ENCODE measurements at regions not wholly inside any gene's neighbourhood (a gene's known extent, or its start where the extent isn't known, plus 50 kb on each side); places are given as distances from the start of the nearest gene placed in this dataset.

DNA sequence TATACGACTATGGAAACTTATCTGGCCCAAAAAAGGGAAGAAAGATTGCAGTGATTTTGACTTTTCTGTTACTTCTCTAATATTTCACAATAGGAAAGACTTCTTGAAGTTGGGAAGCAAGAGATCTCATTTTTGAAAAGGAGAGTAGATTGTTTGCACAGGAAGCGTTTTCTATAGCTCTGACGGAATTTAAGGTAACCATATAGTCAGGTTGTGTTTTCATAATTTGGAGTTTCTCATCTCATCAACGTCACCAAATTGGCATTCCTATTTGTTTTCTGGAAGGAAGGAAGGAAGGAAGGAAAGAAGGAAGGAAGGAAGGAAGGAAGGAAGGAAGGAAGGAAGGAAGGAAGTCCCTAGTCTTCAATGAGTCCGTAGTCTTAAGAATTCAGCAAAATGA, 732.0 kb downstream of the XPNPEP1 start (continued):
- TF ChIP-seq, protein P1, sequence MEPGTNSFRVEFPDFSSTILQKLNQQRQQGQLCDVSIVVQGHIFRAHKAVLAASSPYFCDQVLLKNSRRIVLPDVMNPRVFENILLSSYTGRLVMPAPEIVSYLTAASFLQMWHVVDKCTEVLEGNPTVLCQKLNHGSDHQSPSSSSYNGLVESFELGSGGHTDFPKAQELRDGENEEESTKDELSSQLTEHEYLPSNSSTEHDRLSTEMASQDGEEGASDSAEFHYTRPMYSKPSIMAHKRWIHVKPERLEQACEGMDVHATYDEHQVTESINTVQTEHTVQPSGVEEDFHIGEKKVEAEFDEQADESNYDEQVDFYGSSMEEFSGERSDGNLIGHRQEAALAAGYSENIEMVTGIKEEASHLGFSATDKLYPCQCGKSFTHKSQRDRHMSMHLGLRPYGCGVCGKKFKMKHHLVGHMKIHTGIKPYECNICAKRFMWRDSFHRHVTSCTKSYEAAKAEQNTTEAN (CRISPR knock-in tag; IDR thresholded peaks at IDR 0.05) = no peak
- TF ChIP-seq, protein P2, sequence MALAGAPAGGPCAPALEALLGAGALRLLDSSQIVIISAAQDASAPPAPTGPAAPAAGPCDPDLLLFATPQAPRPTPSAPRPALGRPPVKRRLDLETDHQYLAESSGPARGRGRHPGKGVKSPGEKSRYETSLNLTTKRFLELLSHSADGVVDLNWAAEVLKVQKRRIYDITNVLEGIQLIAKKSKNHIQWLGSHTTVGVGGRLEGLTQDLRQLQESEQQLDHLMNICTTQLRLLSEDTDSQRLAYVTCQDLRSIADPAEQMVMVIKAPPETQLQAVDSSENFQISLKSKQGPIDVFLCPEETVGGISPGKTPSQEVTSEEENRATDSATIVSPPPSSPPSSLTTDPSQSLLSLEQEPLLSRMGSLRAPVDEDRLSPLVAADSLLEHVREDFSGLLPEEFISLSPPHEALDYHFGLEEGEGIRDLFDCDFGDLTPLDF (CRISPR knock-in tag; IDR thresholded peaks at IDR 0.05) = no peak
- no peak for TF ChIP-seq ELF4 (CRISPR knock-in tag; IDR thresholded peaks at IDR 0.05; ENCODE audit: low read depth)
- TF ChIP-seq CREB1 (CRISPR knock-in tag; IDR thresholded peaks at IDR 0.05) = no peak
- TF ChIP-seq ATF1 (CRISPR knock-in tag; IDR thresholded peaks at IDR 0.05) = no peak

DNA sequence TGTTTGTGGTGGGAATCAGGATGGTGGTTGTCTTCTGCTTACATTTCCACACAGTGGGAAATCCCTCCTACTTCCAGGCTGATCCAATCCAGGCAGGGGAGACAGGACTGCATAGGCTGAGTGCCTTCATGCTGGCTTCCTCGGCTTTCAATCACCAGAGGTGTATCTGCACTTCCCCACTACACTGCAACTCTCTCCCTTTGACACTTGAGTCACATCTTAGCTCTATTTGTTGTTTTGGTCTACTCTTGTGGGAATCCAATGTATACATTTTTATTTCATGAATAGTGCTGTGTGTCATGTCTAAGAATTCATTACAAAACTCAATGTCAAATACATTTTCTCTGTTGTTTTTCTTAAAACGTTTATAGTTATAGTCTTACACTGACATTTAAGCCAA, 735.6 kb downstream of the XPNPEP1 start:
- Mint-ChIP-seq H3K36me3 (peaks cover 24% of the 10 kb centered on the region), H3K4me3 (no peak overlapping the region), H3K4me1 (no peaks in the 10 kb centered on the region), H3K27ac (no peak overlapping the region), H3K9me3 (peaks cover 60% of the 10 kb centered on the region), H3K27me3 (ENCODE audit: low read depth) (no peaks in the 10 kb centered on the region)
- ChIA-PET CTCF (no interaction called here), POLR2A (no interaction called here)
- TF ChIP-seq, protein P3, sequence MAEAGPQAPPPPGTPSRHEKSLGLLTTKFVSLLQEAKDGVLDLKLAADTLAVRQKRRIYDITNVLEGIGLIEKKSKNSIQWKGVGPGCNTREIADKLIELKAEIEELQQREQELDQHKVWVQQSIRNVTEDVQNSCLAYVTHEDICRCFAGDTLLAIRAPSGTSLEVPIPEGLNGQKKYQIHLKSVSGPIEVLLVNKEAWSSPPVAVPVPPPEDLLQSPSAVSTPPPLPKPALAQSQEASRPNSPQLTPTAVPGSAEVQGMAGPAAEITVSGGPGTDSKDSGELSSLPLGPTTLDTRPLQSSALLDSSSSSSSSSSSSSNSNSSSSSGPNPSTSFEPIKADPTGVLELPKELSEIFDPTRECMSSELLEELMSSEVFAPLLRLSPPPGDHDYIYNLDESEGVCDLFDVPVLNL (CRISPR knock-in tag; IDR thresholded peaks at IDR 0.05; ENCODE audit: borderline replicate concordance, low read depth) = no peak
- TF ChIP-seq NFE2L1 (CRISPR knock-in tag; IDR thresholded peaks at IDR 0.05) (no peak), CBFB (CRISPR knock-in tag; IDR thresholded peaks at IDR 0.05; ENCODE audit: low read depth) (no peak), ATF1 (CRISPR knock-in tag; IDR thresholded peaks at IDR 0.05) (no peak), JAZF1 (CRISPR knock-in tag; IDR thresholded peaks at IDR 0.05) (no peak), FOXK1 (CRISPR knock-in tag; IDR thresholded peaks at IDR 0.05) (no peak), ZNF121 (CRISPR knock-in tag; IDR thresholded peaks at IDR 0.05) (no peak), NFATC4 (CRISPR knock-in tag; IDR thresholded peaks at IDR 0.05) (no peak)
- TF ChIP-seq, protein P4, sequence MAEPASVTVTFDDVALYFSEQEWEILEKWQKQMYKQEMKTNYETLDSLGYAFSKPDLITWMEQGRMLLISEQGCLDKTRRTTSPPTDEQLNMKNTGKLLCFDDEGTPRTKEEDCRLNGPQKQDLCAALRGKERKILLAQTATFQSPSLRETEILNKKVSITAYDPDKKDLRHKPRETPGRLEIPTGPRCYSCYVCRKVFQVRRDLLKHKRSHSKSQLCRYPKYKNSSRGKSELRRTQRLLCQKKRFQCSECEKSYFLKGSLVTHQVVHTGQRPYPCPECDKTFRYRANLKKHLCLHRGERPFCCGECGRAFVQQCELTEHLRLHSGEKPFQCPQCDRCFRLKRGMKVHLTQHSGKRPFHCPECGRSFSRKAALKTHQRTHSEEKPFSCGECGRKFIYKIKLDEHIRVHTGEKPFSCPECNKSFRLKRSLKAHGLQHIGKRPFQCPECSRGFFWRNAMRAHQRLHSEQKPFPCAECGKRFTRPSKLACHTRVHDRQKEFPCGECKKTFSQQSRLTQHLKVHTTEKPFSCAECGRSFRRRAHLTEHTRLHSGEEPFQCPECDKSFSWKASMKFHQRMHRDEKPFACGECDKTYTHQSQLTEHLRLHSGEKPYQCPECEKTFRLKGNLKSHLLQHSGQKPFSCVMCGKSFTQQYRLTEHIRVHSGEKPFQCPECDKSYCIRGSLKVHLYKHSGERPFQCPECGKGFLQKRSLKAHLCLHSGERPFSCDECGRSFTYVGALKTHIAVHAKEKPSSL (CRISPR knock-in tag; conservative IDR thresholded peaks at IDR 0.05) = no peak
- TF ChIP-seq, protein P5, sequence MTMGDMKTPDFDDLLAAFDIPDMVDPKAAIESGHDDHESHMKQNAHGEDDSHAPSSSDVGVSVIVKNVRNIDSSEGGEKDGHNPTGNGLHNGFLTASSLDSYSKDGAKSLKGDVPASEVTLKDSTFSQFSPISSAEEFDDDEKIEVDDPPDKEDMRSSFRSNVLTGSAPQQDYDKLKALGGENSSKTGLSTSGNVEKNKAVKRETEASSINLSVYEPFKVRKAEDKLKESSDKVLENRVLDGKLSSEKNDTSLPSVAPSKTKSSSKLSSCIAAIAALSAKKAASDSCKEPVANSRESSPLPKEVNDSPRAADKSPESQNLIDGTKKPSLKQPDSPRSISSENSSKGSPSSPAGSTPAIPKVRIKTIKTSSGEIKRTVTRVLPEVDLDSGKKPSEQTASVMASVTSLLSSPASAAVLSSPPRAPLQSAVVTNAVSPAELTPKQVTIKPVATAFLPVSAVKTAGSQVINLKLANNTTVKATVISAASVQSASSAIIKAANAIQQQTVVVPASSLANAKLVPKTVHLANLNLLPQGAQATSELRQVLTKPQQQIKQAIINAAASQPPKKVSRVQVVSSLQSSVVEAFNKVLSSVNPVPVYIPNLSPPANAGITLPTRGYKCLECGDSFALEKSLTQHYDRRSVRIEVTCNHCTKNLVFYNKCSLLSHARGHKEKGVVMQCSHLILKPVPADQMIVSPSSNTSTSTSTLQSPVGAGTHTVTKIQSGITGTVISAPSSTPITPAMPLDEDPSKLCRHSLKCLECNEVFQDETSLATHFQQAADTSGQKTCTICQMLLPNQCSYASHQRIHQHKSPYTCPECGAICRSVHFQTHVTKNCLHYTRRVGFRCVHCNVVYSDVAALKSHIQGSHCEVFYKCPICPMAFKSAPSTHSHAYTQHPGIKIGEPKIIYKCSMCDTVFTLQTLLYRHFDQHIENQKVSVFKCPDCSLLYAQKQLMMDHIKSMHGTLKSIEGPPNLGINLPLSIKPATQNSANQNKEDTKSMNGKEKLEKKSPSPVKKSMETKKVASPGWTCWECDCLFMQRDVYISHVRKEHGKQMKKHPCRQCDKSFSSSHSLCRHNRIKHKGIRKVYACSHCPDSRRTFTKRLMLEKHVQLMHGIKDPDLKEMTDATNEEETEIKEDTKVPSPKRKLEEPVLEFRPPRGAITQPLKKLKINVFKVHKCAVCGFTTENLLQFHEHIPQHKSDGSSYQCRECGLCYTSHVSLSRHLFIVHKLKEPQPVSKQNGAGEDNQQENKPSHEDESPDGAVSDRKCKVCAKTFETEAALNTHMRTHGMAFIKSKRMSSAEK (CRISPR knock-in tag; IDR thresholded peaks at IDR 0.05; ENCODE audit: borderline replicate concordance) = no peak
- TF ChIP-seq, protein P6, sequence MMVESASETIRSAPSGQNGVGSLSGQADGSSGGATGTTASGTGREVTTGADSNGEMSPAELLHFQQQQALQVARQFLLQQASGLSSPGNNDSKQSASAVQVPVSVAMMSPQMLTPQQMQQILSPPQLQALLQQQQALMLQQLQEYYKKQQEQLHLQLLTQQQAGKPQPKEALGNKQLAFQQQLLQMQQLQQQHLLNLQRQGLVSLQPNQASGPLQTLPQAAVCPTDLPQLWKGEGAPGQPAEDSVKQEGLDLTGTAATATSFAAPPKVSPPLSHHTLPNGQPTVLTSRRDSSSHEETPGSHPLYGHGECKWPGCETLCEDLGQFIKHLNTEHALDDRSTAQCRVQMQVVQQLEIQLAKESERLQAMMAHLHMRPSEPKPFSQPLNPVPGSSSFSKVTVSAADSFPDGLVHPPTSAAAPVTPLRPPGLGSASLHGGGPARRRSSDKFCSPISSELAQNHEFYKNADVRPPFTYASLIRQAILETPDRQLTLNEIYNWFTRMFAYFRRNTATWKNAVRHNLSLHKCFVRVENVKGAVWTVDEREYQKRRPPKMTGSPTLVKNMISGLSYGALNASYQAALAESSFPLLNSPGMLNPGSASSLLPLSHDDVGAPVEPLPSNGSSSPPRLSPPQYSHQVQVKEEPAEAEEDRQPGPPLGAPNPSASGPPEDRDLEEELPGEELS (CRISPR knock-in tag; IDR thresholded peaks at IDR 0.05) = no peak
- ATAC-seq (no peak), DNase-seq (ENCODE audit: low spot score) (no peak)

Measured in WTC11 (cell line).